Gastrocnemius medialis (tissue), 4 donors: ENCODE measurements at regions not wholly inside any gene's neighbourhood (a gene's known extent, or its start where the extent isn't known, plus 50 kb on each side); places are given as distances from the start of the nearest gene placed in this dataset.

ENCODE experiments used
- ATAC-seq, 2 donors: fragments of 150-250 bp; one replicate each; pipeline ENCODE4 v1.9.1; 2016
- DNase-seq, 2 donors: peaks; one replicate each; pipeline ENCODE4 v3.0.0-alpha.2; 2019
- H3K27ac ChIP-seq, 4 donors: fragments of 200-600 bp; sonication (generic); 1 replicate in 1 of 4; 2 replicates in 3 of 4; pipeline ENCODE4 v1.5.1; 2016 to 2018; ENCODE audit warnings: mild to moderate bottlenecking in 2 of 4, moderate library complexity in 1 of 4
- H3K27me3 ChIP-seq, 3 donors: fragments of 200-600 bp; sonication (generic) in 2 of 3; 1 replicate in 1 of 3; 2 replicates in 2 of 3; pipeline versions ENCODE4 v1.5.1 to v1.6.0; 2016 to 2019; ENCODE audit warnings: mild to moderate bottlenecking in 1 of 3, moderate library complexity in 1 of 3
- H3K36me3 ChIP-seq, 2 donors: fragments of 200-600 bp; sonication (generic) in 1 of 2; one replicate each; pipeline ENCODE4 v1.5.1; 2017 to 2018
- H3K4me1 ChIP-seq, 2 donors: fragments of 200-600 bp; sonication (generic) in 1 of 2; one replicate each; pipeline ENCODE4 v1.5.1; 2016 to 2017; ENCODE audit warnings: mild to moderate bottlenecking in 2 of 2
- H3K4me3 ChIP-seq, 4 donors: fragments of 200-600 bp; sonication (generic) in 3 of 4; 1 replicate in 1 of 4; 2 replicates in 3 of 4; pipeline ENCODE4 v1.5.1; 2016 to 2019; ENCODE audit warnings: mild to moderate bottlenecking in 2 of 4
- H3K9me3 ChIP-seq, 3 donors: fragments of 200-600 bp; sonication (generic) in 2 of 3; 1 replicate in 1 of 3; 2 replicates in 2 of 3; pipeline ENCODE4 v1.5.1; 2016 to 2019
- CTCF ChIP-seq, 5 experiments: fragments of 450-650 bp in 3 of 5; fragments of 200-600 bp in 2 of 5; sonication (generic) in 2 of 5; IDR thresholded peaks in 4 of 5; conservative IDR thresholded peaks in 1 of 5; 1 replicate in 4 of 5; 2 replicates in 1 of 5; pipeline ENCODE4 v1.5.1; 2016 to 2019; ENCODE audit warnings: antibody characterized with exemption in 5 of 5, mild to moderate bottlenecking in 3 of 5, moderate library complexity in 3 of 5
- POLR2A ChIP-seq, 2 donors: fragments of 450-650 bp; IDR thresholded peaks; one replicate each; pipeline ENCODE4 v1.6.1; 2017; ENCODE audit warnings: antibody characterized with exemption in 2 of 2, mild to moderate bottlenecking in 2 of 2, moderate library complexity in 2 of 2
- in situ Hi-C, 4 donors: fragments of 200-750 bp; cut with MboI; loops; one replicate each; pipeline versions ENCODE4 v1.15.0 to v1.8.0; 2017; ENCODE audit warnings: low sequenced_read_pairs in 4 of 4
- intact Hi-C: fragments of 100-400 bp; cut with DNase I; formaldehyde crosslinking; loops from one replicate; pipeline ENCODE4 v1.15.1; 2023; ENCODE audit warnings: low total_unique reads

- no peak for DNase-seq
- in situ Hi-C loops = no loop called here
- Histone ChIP-seq H3K4me3 (no peak overlapping the region), H3K36me3 (no peaks in the 10 kb centered on the region), H3K4me1 (no peaks in the 10 kb centered on the region), H3K27me3 (peaks cover 0 to 6% (median 5%) of the 10 kb centered on the region in 3 donors), H3K9me3 (no peaks in the 10 kb centered on the region), H3K27ac (no peak overlapping the region)
- ATAC-seq = no peak
- intact Hi-C loops = no loop called here
- TF ChIP-seq POLR2A (IDR thresholded peaks at IDR 0.05) (no peak), CTCF (IDR thresholded peaks at IDR 0.05 in 4 of 5, conservative IDR thresholded peaks at IDR 0.05 in 1 of 5) (no peak)
Measured at GRCh38 chr11:112410325-112410724, 149.7 kb upstream of the PLET1 start.

GRCh38 chr11:112412383-112412782 is 151.7 kb upstream of the PLET1 start:
- DNase-seq = no peak
- intact Hi-C loops = no loop called here
- H3K36me3 ChIP-seq = no peaks in the 10 kb centered on the region
- no peak overlapping the region for H3K4me3 ChIP-seq
- no peak overlapping the region for H3K27ac ChIP-seq
- in situ Hi-C loops = no loop called here
- TF ChIP-seq POLR2A (IDR thresholded peaks at IDR 0.05) = no peak
- TF ChIP-seq CTCF (IDR thresholded peaks at IDR 0.05 in 4 of 5, conservative IDR thresholded peaks at IDR 0.05 in 1 of 5) = no peak
- no peaks in the 10 kb centered on the region for H3K9me3 ChIP-seq
- H3K4me1 ChIP-seq = no peaks in the 10 kb centered on the region
- peaks cover 0 to 6% (median 5%) of the 10 kb centered on the region in 3 donors for H3K27me3 ChIP-seq
- ATAC-seq = no peak

GRCh38 chr11:112417339-112417738 is 156.7 kb upstream of the PLET1 start:
- in situ Hi-C loops = no loop called here
- no peak for ATAC-seq

GRCh38 chr11:112418438-112418837 is 157.8 kb upstream of the PLET1 start:
- no peak for TF ChIP-seq CTCF (IDR thresholded peaks at IDR 0.05 in 4 of 5, conservative IDR thresholded peaks at IDR 0.05 in 1 of 5)
- TF ChIP-seq POLR2A (IDR thresholded peaks at IDR 0.05) = no peak
- no peak for ATAC-seq
- Histone ChIP-seq H3K4me3 (no peak overlapping the region), H3K27ac (no peak overlapping the region), H3K9me3 (no peaks in the 10 kb centered on the region), H3K27me3 (no peaks in the 10 kb centered on the region), H3K36me3 (no peaks in the 10 kb centered on the region), H3K4me1 (no peaks in the 10 kb centered on the region)
- in situ Hi-C loops (no loop called here), intact Hi-C loops (no loop called here)
- no peak for DNase-seq

More at GRCh38 chr11:112417339-112417738, 156.7 kb upstream of the PLET1 start:
- no peaks in the 10 kb centered on the region for H3K4me1 ChIP-seq
- H3K4me3 ChIP-seq = no peak overlapping the region
- no peaks in the 10 kb centered on the region for H3K27me3 ChIP-seq
- H3K27ac ChIP-seq = no peak overlapping the region
- intact Hi-C loops = no loop called here
- no peaks in the 10 kb centered on the region for H3K9me3 ChIP-seq
- no peak for DNase-seq
- TF ChIP-seq POLR2A (IDR thresholded peaks at IDR 0.05) (no peak), CTCF (IDR thresholded peaks at IDR 0.05 in 4 of 5, conservative IDR thresholded peaks at IDR 0.05 in 1 of 5) (no peak)
- no peaks in the 10 kb centered on the region for H3K36me3 ChIP-seq

GRCh38 chr11:112421879-112422278 is 161.2 kb upstream of the PLET1 start:
- no peaks in the 10 kb centered on the region for H3K4me1 ChIP-seq
- in situ Hi-C loops = no loop called here
- intact Hi-C loops = no loop called here
- no peaks in the 10 kb centered on the region for H3K27me3 ChIP-seq
- no peak for DNase-seq
- no peak overlapping the region for H3K27ac ChIP-seq
- no peak for ATAC-seq
- no peak overlapping the region for H3K4me3 ChIP-seq
- H3K9me3 ChIP-seq = no peaks in the 10 kb centered on the region
- no peaks in the 10 kb centered on the region for H3K36me3 ChIP-seq
- TF ChIP-seq POLR2A (IDR thresholded peaks at IDR 0.05) = no peak
- TF ChIP-seq CTCF (IDR thresholded peaks at IDR 0.05 in 4 of 5, conservative IDR thresholded peaks at IDR 0.05 in 1 of 5) = no peak
